DOHH2 (cell line): ENCODE measurements at regions not wholly inside any gene's neighbourhood (a gene's known extent, or its start where the extent isn't known, plus 50 kb on each side); places are given as distances from the start of the nearest gene placed in this dataset.

ENCODE experiments used
- EZH2phosphoT487 ChIP-seq: fragments of 200-600 bp; sonication (generic); IDR thresholded peaks from 2 replicates; pipeline ENCODE4 v1.6.1; 2017; ENCODE audit warnings: borderline replicate concordance, mild to moderate bottlenecking, antibody characterized with exemption, low read length, moderate library complexity, mixed read lengths
- TF ChIP-seq, protein P1 (sequence below): fragments of 200-600 bp; sonication (generic); IDR thresholded peaks from one replicate; pipeline ENCODE4 v1.5.1; 2014; ENCODE audit warnings: antibody characterized with exemption, mild to moderate bottlenecking, low read depth, low read length; ENCODE audit not compliant: poor library complexity, severe bottlenecking

DNA sequence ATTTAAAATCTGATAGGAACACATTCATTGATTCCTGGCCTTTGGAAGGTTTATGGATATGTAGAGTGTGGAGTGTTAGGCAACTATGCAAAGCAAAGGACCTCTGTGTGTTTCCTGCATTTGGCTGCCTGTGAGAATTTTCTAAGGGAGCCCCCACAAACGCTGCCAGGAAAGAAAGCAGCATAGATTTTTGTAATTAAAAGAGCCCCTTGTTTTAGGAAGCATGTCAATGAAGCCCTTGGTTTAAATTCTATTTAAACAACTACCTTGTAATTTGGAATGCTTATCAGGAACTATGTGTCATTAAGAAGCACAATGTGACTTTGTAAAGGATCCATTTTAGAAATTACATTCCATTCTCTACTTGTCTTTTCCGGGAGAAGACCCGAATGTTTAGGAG lies 742.5 kb downstream of the NXPH1 start:
- TF ChIP-seq EZH2phosphoT487, result no peak
- TF ChIP-seq, protein P1, sequence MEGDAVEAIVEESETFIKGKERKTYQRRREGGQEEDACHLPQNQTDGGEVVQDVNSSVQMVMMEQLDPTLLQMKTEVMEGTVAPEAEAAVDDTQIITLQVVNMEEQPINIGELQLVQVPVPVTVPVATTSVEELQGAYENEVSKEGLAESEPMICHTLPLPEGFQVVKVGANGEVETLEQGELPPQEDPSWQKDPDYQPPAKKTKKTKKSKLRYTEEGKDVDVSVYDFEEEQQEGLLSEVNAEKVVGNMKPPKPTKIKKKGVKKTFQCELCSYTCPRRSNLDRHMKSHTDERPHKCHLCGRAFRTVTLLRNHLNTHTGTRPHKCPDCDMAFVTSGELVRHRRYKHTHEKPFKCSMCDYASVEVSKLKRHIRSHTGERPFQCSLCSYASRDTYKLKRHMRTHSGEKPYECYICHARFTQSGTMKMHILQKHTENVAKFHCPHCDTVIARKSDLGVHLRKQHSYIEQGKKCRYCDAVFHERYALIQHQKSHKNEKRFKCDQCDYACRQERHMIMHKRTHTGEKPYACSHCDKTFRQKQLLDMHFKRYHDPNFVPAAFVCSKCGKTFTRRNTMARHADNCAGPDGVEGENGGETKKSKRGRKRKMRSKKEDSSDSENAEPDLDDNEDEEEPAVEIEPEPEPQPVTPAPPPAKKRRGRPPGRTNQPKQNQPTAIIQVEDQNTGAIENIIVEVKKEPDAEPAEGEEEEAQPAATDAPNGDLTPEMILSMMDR, result no peak
